Panc1 (cell line): ENCODE measurements at regions not wholly inside any gene's neighbourhood (a gene's known extent, or its start where the extent isn't known, plus 50 kb on each side); places are given as distances from the start of the nearest gene placed in this dataset.

Source experiments
- POLR2AphosphoS5 ChIP-seq: IDR thresholded peaks from 2 replicates; pipeline ENCODE4 v1.6.1; 2012; ENCODE audit warnings: mild to moderate bottlenecking, low read depth, low read length, moderate library complexity
- SIN3A ChIP-seq: IDR thresholded peaks from 2 replicates; pipeline ENCODE4 v1.6.1; 2012; ENCODE audit warnings: low read depth, mild to moderate bottlenecking, low read length, moderate library complexity, borderline replicate concordance; ENCODE audit not compliant: insufficient read depth
- TCF7L2 ChIP-seq: IDR thresholded peaks from 2 replicates; pipeline ENCODE4 v1.6.1; 2011; ENCODE audit warnings: mild to moderate bottlenecking, low read depth, low read length, inconsistent platforms
- TF ChIP-seq, protein P1 (sequence below): fragments of 450-650 bp; IDR thresholded peaks from 2 replicates; pipeline ENCODE4 v1.5.1; 2017; ENCODE audit warnings: mild to moderate bottlenecking

GRCh38 chr2:153661801-153662200, 183.2 kb upstream of the RPRM start:
- TF ChIP-seq SIN3A (no peak), POLR2AphosphoS5 (no peak), TCF7L2 (no peak)
- TF ChIP-seq, protein P1, sequence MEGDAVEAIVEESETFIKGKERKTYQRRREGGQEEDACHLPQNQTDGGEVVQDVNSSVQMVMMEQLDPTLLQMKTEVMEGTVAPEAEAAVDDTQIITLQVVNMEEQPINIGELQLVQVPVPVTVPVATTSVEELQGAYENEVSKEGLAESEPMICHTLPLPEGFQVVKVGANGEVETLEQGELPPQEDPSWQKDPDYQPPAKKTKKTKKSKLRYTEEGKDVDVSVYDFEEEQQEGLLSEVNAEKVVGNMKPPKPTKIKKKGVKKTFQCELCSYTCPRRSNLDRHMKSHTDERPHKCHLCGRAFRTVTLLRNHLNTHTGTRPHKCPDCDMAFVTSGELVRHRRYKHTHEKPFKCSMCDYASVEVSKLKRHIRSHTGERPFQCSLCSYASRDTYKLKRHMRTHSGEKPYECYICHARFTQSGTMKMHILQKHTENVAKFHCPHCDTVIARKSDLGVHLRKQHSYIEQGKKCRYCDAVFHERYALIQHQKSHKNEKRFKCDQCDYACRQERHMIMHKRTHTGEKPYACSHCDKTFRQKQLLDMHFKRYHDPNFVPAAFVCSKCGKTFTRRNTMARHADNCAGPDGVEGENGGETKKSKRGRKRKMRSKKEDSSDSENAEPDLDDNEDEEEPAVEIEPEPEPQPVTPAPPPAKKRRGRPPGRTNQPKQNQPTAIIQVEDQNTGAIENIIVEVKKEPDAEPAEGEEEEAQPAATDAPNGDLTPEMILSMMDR = no peak
